ENCODE measurements at regions not wholly inside any gene's neighbourhood (a gene's known extent, or its start where the extent isn't known, plus 50 kb on each side); places are given as distances from the start of the nearest gene placed in this dataset.

DNA sequence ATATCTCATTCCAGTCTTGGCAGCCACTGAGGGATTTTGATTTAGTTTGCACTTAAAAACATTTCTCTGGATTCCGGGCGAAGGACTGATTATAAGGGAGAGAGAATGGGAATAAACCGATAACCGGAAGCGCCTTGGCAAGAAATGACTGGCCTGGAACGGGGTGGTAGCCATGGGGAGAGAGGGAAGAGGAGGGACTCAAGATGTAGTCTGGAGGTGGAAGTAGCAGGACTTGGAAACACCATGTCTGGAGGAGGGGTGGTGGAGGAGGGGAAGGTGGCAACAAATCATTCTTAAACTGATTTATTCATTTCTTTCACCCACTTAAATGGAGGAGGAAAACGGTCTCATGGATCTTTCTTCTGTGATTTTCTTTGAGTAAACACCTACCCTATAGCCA lies 238.1 kb downstream of the REEP3 start:
- TF ChIP-seq MYNN (tag by site-specific recombination; IDR thresholded peaks at IDR 0.05; ENCODE audit: borderline replicate concordance) (no peak), ZNF335 (tag by site-specific recombination; conservative IDR thresholded peaks at IDR 0.05) (no peak), ZNF777 (tag by site-specific recombination; IDR thresholded peaks at IDR 0.05; ENCODE audit: borderline replicate concordance) (no peak), OVOL3 (tag by site-specific recombination; IDR thresholded peaks at IDR 0.05) (no peak)
- TF ChIP-seq, protein P1, sequence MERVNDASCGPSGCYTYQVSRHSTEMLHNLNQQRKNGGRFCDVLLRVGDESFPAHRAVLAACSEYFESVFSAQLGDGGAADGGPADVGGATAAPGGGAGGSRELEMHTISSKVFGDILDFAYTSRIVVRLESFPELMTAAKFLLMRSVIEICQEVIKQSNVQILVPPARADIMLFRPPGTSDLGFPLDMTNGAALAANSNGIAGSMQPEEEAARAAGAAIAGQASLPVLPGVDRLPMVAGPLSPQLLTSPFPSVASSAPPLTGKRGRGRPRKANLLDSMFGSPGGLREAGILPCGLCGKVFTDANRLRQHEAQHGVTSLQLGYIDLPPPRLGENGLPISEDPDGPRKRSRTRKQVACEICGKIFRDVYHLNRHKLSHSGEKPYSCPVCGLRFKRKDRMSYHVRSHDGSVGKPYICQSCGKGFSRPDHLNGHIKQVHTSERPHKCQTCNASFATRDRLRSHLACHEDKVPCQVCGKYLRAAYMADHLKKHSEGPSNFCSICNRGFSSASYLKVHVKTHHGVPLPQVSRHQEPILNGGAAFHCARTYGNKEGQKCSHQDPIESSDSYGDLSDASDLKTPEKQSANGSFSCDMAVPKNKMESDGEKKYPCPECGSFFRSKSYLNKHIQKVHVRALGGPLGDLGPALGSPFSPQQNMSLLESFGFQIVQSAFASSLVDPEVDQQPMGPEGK (tag by site-specific recombination; IDR thresholded peaks at IDR 0.05) = no peak
- TF ChIP-seq, protein P2, sequence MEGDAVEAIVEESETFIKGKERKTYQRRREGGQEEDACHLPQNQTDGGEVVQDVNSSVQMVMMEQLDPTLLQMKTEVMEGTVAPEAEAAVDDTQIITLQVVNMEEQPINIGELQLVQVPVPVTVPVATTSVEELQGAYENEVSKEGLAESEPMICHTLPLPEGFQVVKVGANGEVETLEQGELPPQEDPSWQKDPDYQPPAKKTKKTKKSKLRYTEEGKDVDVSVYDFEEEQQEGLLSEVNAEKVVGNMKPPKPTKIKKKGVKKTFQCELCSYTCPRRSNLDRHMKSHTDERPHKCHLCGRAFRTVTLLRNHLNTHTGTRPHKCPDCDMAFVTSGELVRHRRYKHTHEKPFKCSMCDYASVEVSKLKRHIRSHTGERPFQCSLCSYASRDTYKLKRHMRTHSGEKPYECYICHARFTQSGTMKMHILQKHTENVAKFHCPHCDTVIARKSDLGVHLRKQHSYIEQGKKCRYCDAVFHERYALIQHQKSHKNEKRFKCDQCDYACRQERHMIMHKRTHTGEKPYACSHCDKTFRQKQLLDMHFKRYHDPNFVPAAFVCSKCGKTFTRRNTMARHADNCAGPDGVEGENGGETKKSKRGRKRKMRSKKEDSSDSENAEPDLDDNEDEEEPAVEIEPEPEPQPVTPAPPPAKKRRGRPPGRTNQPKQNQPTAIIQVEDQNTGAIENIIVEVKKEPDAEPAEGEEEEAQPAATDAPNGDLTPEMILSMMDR (tag by site-specific recombination; IDR thresholded peaks at IDR 0.05) = no peak
- TF ChIP-seq, protein P3, sequence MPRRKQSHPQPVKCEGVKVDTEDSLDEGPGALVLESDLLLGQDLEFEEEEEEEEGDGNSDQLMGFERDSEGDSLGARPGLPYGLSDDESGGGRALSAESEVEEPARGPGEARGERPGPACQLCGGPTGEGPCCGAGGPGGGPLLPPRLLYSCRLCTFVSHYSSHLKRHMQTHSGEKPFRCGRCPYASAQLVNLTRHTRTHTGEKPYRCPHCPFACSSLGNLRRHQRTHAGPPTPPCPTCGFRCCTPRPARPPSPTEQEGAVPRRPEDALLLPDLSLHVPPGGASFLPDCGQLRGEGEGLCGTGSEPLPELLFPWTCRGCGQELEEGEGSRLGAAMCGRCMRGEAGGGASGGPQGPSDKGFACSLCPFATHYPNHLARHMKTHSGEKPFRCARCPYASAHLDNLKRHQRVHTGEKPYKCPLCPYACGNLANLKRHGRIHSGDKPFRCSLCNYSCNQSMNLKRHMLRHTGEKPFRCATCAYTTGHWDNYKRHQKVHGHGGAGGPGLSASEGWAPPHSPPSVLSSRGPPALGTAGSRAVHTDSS (tag by site-specific recombination; IDR thresholded peaks at IDR 0.05) = no peak
